ENCODE measurements at regions not wholly inside any gene's neighbourhood (a gene's known extent, or its start where the extent isn't known, plus 50 kb on each side); places are given as distances from the start of the nearest gene placed in this dataset.

- no peaks in the 10 kb centered on the region for H3K36me3 ChIP-seq (ENCODE audit: control insufficient read depth in 1 of 2, insufficient read depth in 2 of 2, low read length in 2 of 2)
- H3K27me3 ChIP-seq (ENCODE audit: control insufficient read depth in 1 of 2, insufficient read depth in 2 of 2, low read length in 2 of 2), result no peaks in the 10 kb centered on the region
- no peak overlapping the region for H3K4me3 ChIP-seq (ENCODE audit: low read depth in 1 of 2, low read length in 2 of 2)
- H3K9me3 ChIP-seq (ENCODE audit: control insufficient read depth in 1 of 2, low read length in 2 of 2), result peaks cover 0 to 3% of the 10 kb centered on the region in 2 donors
- H3K9ac ChIP-seq (ENCODE audit: low read depth in 1 of 2, low read length in 2 of 2), result no peak overlapping the region
- H3K27ac ChIP-seq (ENCODE audit: low read depth, low read length), result no peak overlapping the region
- no peaks in the 10 kb centered on the region for H3K4me1 ChIP-seq (ENCODE audit: control insufficient read depth in 1 of 2, insufficient read depth in 2 of 2, low read length in 2 of 2)
These were observed 737.7 kb downstream of the TLE1 start for GRCh38 chr9:80951675-80952074.

GRCh38 chr9:80948876-80949275 is 740.5 kb downstream of the TLE1 start:
- Histone ChIP-seq H3K9ac (ENCODE audit: low read depth in 1 of 2, low read length in 2 of 2) (no peak overlapping the region), H3K36me3 (ENCODE audit: control insufficient read depth in 1 of 2, insufficient read depth in 2 of 2, low read length in 2 of 2) (no peaks in the 10 kb centered on the region), H3K27ac (ENCODE audit: low read depth, low read length) (no peak overlapping the region), H3K9me3 (ENCODE audit: control insufficient read depth in 1 of 2, low read length in 2 of 2) (peaks cover 0 to 4% of the 10 kb centered on the region in 2 donors), H3K4me1 (ENCODE audit: control insufficient read depth in 1 of 2, insufficient read depth in 2 of 2, low read length in 2 of 2) (no peaks in the 10 kb centered on the region), H3K4me3 (ENCODE audit: low read depth in 1 of 2, low read length in 2 of 2) (no peak overlapping the region), H3K27me3 (ENCODE audit: control insufficient read depth in 1 of 2, insufficient read depth in 2 of 2, low read length in 2 of 2) (no peaks in the 10 kb centered on the region)

GRCh38 chr9:80948066-80948465 is 741.3 kb downstream of the TLE1 start:
- Histone ChIP-seq H3K27ac (ENCODE audit: low read depth, low read length) (no peak overlapping the region), H3K9ac (ENCODE audit: low read depth in 1 of 2, low read length in 2 of 2) (no peak overlapping the region), H3K9me3 (ENCODE audit: control insufficient read depth in 1 of 2, low read length in 2 of 2) (peaks cover 0 to 4% of the 10 kb centered on the region in 2 donors)

GRCh38 chr9:80946496-80947170 is 742.7 kb downstream of the TLE1 start:
- no peak overlapping the region for H3K9ac ChIP-seq (ENCODE audit: low read depth in 1 of 2, low read length in 2 of 2)
- H3K36me3 ChIP-seq (ENCODE audit: control insufficient read depth in 1 of 2, insufficient read depth in 2 of 2, low read length in 2 of 2), result no peaks in the 10 kb centered on the region
- H3K4me3 ChIP-seq (ENCODE audit: low read depth in 1 of 2, low read length in 2 of 2), result no peak overlapping the region
- H3K9me3 ChIP-seq (ENCODE audit: control insufficient read depth in 1 of 2, low read length in 2 of 2), result peaks cover 0 to 4% of the 10 kb centered on the region in 2 donors
- no peak overlapping the region for H3K27ac ChIP-seq (ENCODE audit: low read depth, low read length)
- H3K27me3 ChIP-seq (ENCODE audit: control insufficient read depth in 1 of 2, insufficient read depth in 2 of 2, low read length in 2 of 2), result no peaks in the 10 kb centered on the region
- no peaks in the 10 kb centered on the region for H3K4me1 ChIP-seq (ENCODE audit: control insufficient read depth in 1 of 2, insufficient read depth in 2 of 2, low read length in 2 of 2)

More at GRCh38 chr9:80948066-80948465, 741.3 kb downstream of the TLE1 start:
- no peaks in the 10 kb centered on the region for H3K27me3 ChIP-seq (ENCODE audit: control insufficient read depth in 1 of 2, insufficient read depth in 2 of 2, low read length in 2 of 2)
- H3K36me3 ChIP-seq (ENCODE audit: control insufficient read depth in 1 of 2, insufficient read depth in 2 of 2, low read length in 2 of 2), result no peaks in the 10 kb centered on the region
- no peaks in the 10 kb centered on the region for H3K4me1 ChIP-seq (ENCODE audit: control insufficient read depth in 1 of 2, insufficient read depth in 2 of 2, low read length in 2 of 2)
- no peak overlapping the region for H3K4me3 ChIP-seq (ENCODE audit: low read depth in 1 of 2, low read length in 2 of 2)

- Histone ChIP-seq H3K9me3 (ENCODE audit: control insufficient read depth in 1 of 2, low read length in 2 of 2) (peaks cover 0 to 4% of the 10 kb centered on the region in 2 donors), H3K36me3 (ENCODE audit: control insufficient read depth in 1 of 2, insufficient read depth in 2 of 2, low read length in 2 of 2) (no peaks in the 10 kb centered on the region), H3K27ac (ENCODE audit: low read depth, low read length) (no peak overlapping the region), H3K4me1 (ENCODE audit: control insufficient read depth in 1 of 2, insufficient read depth in 2 of 2, low read length in 2 of 2) (no peaks in the 10 kb centered on the region), H3K4me3 (ENCODE audit: low read depth in 1 of 2, low read length in 2 of 2) (no peak overlapping the region), H3K9ac (ENCODE audit: low read depth in 1 of 2, low read length in 2 of 2) (no peak overlapping the region), H3K27me3 (ENCODE audit: control insufficient read depth in 1 of 2, insufficient read depth in 2 of 2, low read length in 2 of 2) (no peaks in the 10 kb centered on the region)
These were observed 743.9 kb downstream of the TLE1 start for GRCh38 chr9:80945436-80945835.

GRCh38 chr9:80937645-80938044 is 751.7 kb downstream of the TLE1 start:
- H3K36me3 ChIP-seq (ENCODE audit: control insufficient read depth in 1 of 2, insufficient read depth in 2 of 2, low read length in 2 of 2), result no peaks in the 10 kb centered on the region
- no peaks in the 10 kb centered on the region for H3K27me3 ChIP-seq (ENCODE audit: control insufficient read depth in 1 of 2, insufficient read depth in 2 of 2, low read length in 2 of 2)
- H3K27ac ChIP-seq (ENCODE audit: low read depth, low read length), result no peak overlapping the region
- H3K9me3 ChIP-seq (ENCODE audit: control insufficient read depth in 1 of 2, low read length in 2 of 2), result peaks cover 0 to 8% of the 10 kb centered on the region in 2 donors
- no peak overlapping the region for H3K9ac ChIP-seq (ENCODE audit: low read depth in 1 of 2, low read length in 2 of 2)
- no peak overlapping the region for H3K4me3 ChIP-seq (ENCODE audit: low read depth in 1 of 2, low read length in 2 of 2)
- H3K4me1 ChIP-seq (ENCODE audit: control insufficient read depth in 1 of 2, insufficient read depth in 2 of 2, low read length in 2 of 2), result no peaks in the 10 kb centered on the region

- H3K9ac ChIP-seq (ENCODE audit: low read depth in 1 of 2, low read length in 2 of 2), result no peak overlapping the region
- H3K27me3 ChIP-seq (ENCODE audit: control insufficient read depth in 1 of 2, insufficient read depth in 2 of 2, low read length in 2 of 2), result no peaks in the 10 kb centered on the region
- H3K4me3 ChIP-seq (ENCODE audit: low read depth in 1 of 2, low read length in 2 of 2), result no peak overlapping the region
- no peaks in the 10 kb centered on the region for H3K36me3 ChIP-seq (ENCODE audit: control insufficient read depth in 1 of 2, insufficient read depth in 2 of 2, low read length in 2 of 2)
- no peak overlapping the region for H3K27ac ChIP-seq (ENCODE audit: low read depth, low read length)
- H3K4me1 ChIP-seq (ENCODE audit: control insufficient read depth in 1 of 2, insufficient read depth in 2 of 2, low read length in 2 of 2), result no peaks in the 10 kb centered on the region
- H3K9me3 ChIP-seq (ENCODE audit: control insufficient read depth in 1 of 2, low read length in 2 of 2), result peaks cover 0 to 6% of the 10 kb centered on the region in 2 donors
These were observed 755.3 kb downstream of the TLE1 start for GRCh38 chr9:80934095-80934494.

GRCh38 chr9:80932947-80933780 is 756.2 kb downstream of the TLE1 start:
- Histone ChIP-seq H3K36me3 (ENCODE audit: control insufficient read depth in 1 of 2, insufficient read depth in 2 of 2, low read length in 2 of 2) (no peaks in the 10 kb centered on the region), H3K4me3 (ENCODE audit: low read depth in 1 of 2, low read length in 2 of 2) (no peak overlapping the region), H3K27ac (ENCODE audit: low read depth, low read length) (no peak overlapping the region), H3K9me3 (ENCODE audit: control insufficient read depth in 1 of 2, low read length in 2 of 2) (peaks cover 0 to 11% of the 10 kb centered on the region in 2 donors), H3K4me1 (ENCODE audit: control insufficient read depth in 1 of 2, insufficient read depth in 2 of 2, low read length in 2 of 2) (no peaks in the 10 kb centered on the region), H3K27me3 (ENCODE audit: control insufficient read depth in 1 of 2, insufficient read depth in 2 of 2, low read length in 2 of 2) (no peaks in the 10 kb centered on the region), H3K9ac (ENCODE audit: low read depth in 1 of 2, low read length in 2 of 2) (no peak overlapping the region)

GRCh38 chr9:80932181-80932580 is 757.2 kb downstream of the TLE1 start:
- Histone ChIP-seq H3K4me3 (ENCODE audit: low read depth in 1 of 2, low read length in 2 of 2) (no peak overlapping the region), H3K4me1 (ENCODE audit: control insufficient read depth in 1 of 2, insufficient read depth in 2 of 2, low read length in 2 of 2) (no peaks in the 10 kb centered on the region), H3K36me3 (ENCODE audit: control insufficient read depth in 1 of 2, insufficient read depth in 2 of 2, low read length in 2 of 2) (no peaks in the 10 kb centered on the region), H3K9me3 (ENCODE audit: control insufficient read depth in 1 of 2, low read length in 2 of 2) (peaks cover 0 to 10% of the 10 kb centered on the region in 2 donors), H3K27me3 (ENCODE audit: control insufficient read depth in 1 of 2, insufficient read depth in 2 of 2, low read length in 2 of 2) (no peaks in the 10 kb centered on the region), H3K27ac (ENCODE audit: low read depth, low read length) (no peak overlapping the region), H3K9ac (ENCODE audit: low read depth in 1 of 2, low read length in 2 of 2) (no peak overlapping the region)

- no peaks in the 10 kb centered on the region for H3K36me3 ChIP-seq (ENCODE audit: control insufficient read depth in 1 of 2, insufficient read depth in 2 of 2, low read length in 2 of 2)
- peaks cover 0 to 10% of the 10 kb centered on the region in 2 donors for H3K9me3 ChIP-seq (ENCODE audit: control insufficient read depth in 1 of 2, low read length in 2 of 2)
- H3K27ac ChIP-seq (ENCODE audit: low read depth, low read length), result no peak overlapping the region
- no peaks in the 10 kb centered on the region for H3K4me1 ChIP-seq (ENCODE audit: control insufficient read depth in 1 of 2, insufficient read depth in 2 of 2, low read length in 2 of 2)
- no peak overlapping the region for H3K4me3 ChIP-seq (ENCODE audit: low read depth in 1 of 2, low read length in 2 of 2)
- no peaks in the 10 kb centered on the region for H3K27me3 ChIP-seq (ENCODE audit: control insufficient read depth in 1 of 2, insufficient read depth in 2 of 2, low read length in 2 of 2)
- no peak overlapping the region for H3K9ac ChIP-seq (ENCODE audit: low read depth in 1 of 2, low read length in 2 of 2)
These were observed 758.2 kb downstream of the TLE1 start for GRCh38 chr9:80931163-80931562.
